OCI-LY1 (cell line): ENCODE measurements at regions not wholly inside any gene's neighbourhood (a gene's known extent, or its start where the extent isn't known, plus 50 kb on each side); places are given as distances from the start of the nearest gene placed in this dataset.

ENCODE experiments used
- EZH2 ChIP-seq: fragments of 200-600 bp; sonication (generic), shearing (Covaris generic); IDR thresholded peaks from 2 replicates; pipeline ENCODE4 v1.8.0; 2017; ENCODE audit warnings: borderline replicate concordance, mixed run types, mild to moderate bottlenecking, antibody characterized with exemption, low read length, moderate library complexity, mixed read lengths
- TF ChIP-seq, protein P1 (sequence below): fragments of 200-600 bp; sonication (generic), shearing (Covaris generic); IDR thresholded peaks from 2 replicates; pipeline ENCODE4 v1.5.1; 2017; ENCODE audit warnings: mild to moderate bottlenecking, antibody characterized with exemption, low read length, moderate library complexity, mixed read lengths

DNA sequence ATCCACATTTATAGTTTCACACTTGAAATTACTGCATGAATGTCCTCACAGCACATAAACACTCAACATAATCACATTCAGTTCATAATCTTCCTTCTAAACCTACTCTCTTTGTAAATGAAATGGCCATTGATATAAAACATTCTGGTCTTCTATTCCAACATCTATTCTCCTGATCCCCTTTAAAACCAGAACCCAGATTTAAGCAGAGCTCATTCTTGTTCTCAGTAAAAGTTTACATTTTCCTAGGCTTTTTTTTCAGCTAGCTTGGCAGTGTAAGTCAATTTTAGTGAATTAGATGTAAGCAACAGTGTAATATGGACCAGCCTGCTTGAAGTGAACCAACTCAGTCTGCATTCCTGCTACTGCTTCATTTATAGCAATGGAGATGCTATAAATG, 460.7 kb upstream of the RGS18 start:
- TF ChIP-seq, protein P1, sequence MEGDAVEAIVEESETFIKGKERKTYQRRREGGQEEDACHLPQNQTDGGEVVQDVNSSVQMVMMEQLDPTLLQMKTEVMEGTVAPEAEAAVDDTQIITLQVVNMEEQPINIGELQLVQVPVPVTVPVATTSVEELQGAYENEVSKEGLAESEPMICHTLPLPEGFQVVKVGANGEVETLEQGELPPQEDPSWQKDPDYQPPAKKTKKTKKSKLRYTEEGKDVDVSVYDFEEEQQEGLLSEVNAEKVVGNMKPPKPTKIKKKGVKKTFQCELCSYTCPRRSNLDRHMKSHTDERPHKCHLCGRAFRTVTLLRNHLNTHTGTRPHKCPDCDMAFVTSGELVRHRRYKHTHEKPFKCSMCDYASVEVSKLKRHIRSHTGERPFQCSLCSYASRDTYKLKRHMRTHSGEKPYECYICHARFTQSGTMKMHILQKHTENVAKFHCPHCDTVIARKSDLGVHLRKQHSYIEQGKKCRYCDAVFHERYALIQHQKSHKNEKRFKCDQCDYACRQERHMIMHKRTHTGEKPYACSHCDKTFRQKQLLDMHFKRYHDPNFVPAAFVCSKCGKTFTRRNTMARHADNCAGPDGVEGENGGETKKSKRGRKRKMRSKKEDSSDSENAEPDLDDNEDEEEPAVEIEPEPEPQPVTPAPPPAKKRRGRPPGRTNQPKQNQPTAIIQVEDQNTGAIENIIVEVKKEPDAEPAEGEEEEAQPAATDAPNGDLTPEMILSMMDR, result no peak
- TF ChIP-seq EZH2, result no peak
